H1 (cell line): ENCODE measurements at regions not wholly inside any gene's neighbourhood (a gene's known extent, or its start where the extent isn't known, plus 50 kb on each side); places are given as distances from the start of the nearest gene placed in this dataset.

Experiments used
- CTCF ChIA-PET: fragments of 300-600 bp; sonication (Branson Sonifier 250); formaldehyde crosslinking; loops from one replicate; lab custom pipeline; 2021; ENCODE audit not compliant: partially characterized antibody; lab: Charles Lee
- POLR2A ChIA-PET: fragments of 300-600 bp; sonication (Branson Sonifier 250); formaldehyde crosslinking; loops from one replicate; lab custom pipeline; 2021; ENCODE audit warnings: inconsistent platforms; ENCODE audit not compliant: partially characterized antibody; lab: Charles Lee
- DNase-seq, 2 experiments: peaks; one replicate each; pipeline versions ENCODE4 v3.0.0 to v3.0.0-alpha.2; 2010 to 2022; ENCODE audit warnings: low spot score in 2 of 2, low read depth in 1 of 2, mixed read lengths in 1 of 2
- FAIRE-seq: peaks from 2 replicates; lab custom pipeline; 2011; peaks lifted over from hg19 to GRCh38; lab: Jason Lieb, UNC
- H2AFZ ChIP-seq: 2 replicates; pipeline ENCODE4 v1.8.1; 2012; ENCODE audit warnings: low read length, inconsistent platforms
- H2AK5ac ChIP-seq: 2 replicates; pipeline ENCODE4 v1.6.1; 2013; ENCODE audit warnings: low read depth, low read length
- H2BK120ac ChIP-seq: replicated peaks from 2 replicates; pipeline ENCODE3; 2013; ENCODE audit warnings: low read depth, low read length, inconsistent platforms
- H2BK12ac ChIP-seq: 2 replicates; pipeline ENCODE4 v1.6.1; 2013; ENCODE audit warnings: low read depth, low read length
- H2BK15ac ChIP-seq: 2 replicates; pipeline ENCODE4 v1.6.1; 2013; ENCODE audit warnings: low read length
- H2BK20ac ChIP-seq: 2 replicates; pipeline ENCODE4 v1.6.1; 2013; ENCODE audit warnings: low read length
- H2BK5ac ChIP-seq: 2 replicates; pipeline ENCODE4 v1.6.1; 2013; ENCODE audit warnings: low read depth, low read length
- H3K14ac ChIP-seq: 2 replicates; pipeline ENCODE4 v1.6.1; 2013; ENCODE audit warnings: inconsistent platforms; ENCODE audit not compliant: insufficient read length
- H3K18ac ChIP-seq: 2 replicates; pipeline ENCODE4 v1.6.1; 2013; ENCODE audit warnings: low read length; ENCODE audit errors: extremely low read depth
- H3K23ac ChIP-seq: 2 replicates; pipeline ENCODE4 v1.6.1; 2013; ENCODE audit warnings: inconsistent platforms; ENCODE audit not compliant: insufficient read length
- H3K23me2 ChIP-seq: 2 replicates; pipeline ENCODE4 v1.6.1; 2013; ENCODE audit warnings: low read depth, low read length
- H3K27ac ChIP-seq: 2 replicates; pipeline ENCODE4 v1.6.1; 2011; ENCODE audit warnings: low read depth, low read length, inconsistent platforms
- H3K27me3 ChIP-seq, 4 experiments: replicated peaks in 1 of 4; 1 replicate in 1 of 4; 2 replicates in 3 of 4; pipeline versions ENCODE4 v1.6.1 to v1.8.1; 2011 to 2013; ENCODE audit warnings: low read length in 3 of 4, mild to moderate bottlenecking in 3 of 4, inconsistent platforms in 2 of 4, mixed read lengths in 2 of 4, moderate library complexity in 1 of 4; ENCODE audit not compliant: control insufficient read depth in 3 of 4, insufficient read depth in 3 of 4; ENCODE audit errors: extremely low read depth in 1 of 4
- H3K36me3 ChIP-seq, 4 experiments: 2 replicates each; pipeline versions ENCODE4 v1.6.1 to v1.8.1; 2011 to 2013; ENCODE audit warnings: mild to moderate bottlenecking in 4 of 4, low read length in 3 of 4, moderate library complexity in 2 of 4, control low read depth in 1 of 4, inconsistent platforms in 1 of 4; ENCODE audit not compliant: insufficient read depth in 4 of 4, control insufficient read depth in 2 of 4
- H3K4ac ChIP-seq: replicated peaks from 2 replicates; pipeline ENCODE3; 2013; ENCODE audit warnings: low read length, low read depth, mixed read lengths, inconsistent platforms; ENCODE audit not compliant: insufficient read length
- H3K4me1 ChIP-seq, 4 experiments: replicated peaks in 1 of 4; 1 replicate in 1 of 4; 2 replicates in 3 of 4; pipeline versions ENCODE4 v1.6.1 to v1.8.1; 2011 to 2013; ENCODE audit warnings: low read length in 3 of 4, inconsistent platforms in 2 of 4, mixed read lengths in 1 of 4; ENCODE audit not compliant: insufficient read depth in 4 of 4, control insufficient read depth in 3 of 4
- H3K4me2 ChIP-seq, 2 experiments: 2 replicates each; pipeline versions ENCODE4 v1.6.1 to v1.8.1; 2011 to 2013; ENCODE audit warnings: low read depth in 2 of 2, low read length in 2 of 2, control low read depth in 1 of 2, inconsistent platforms in 1 of 2, mild to moderate bottlenecking in 1 of 2; ENCODE audit not compliant: insufficient read depth in 1 of 2
- H3K4me3 ChIP-seq, 4 experiments: fragments of 200-600, 300-600 bp in 1 of 4; sonication (generic), shearing (Covaris generic), sonication (Bioruptor Twin) in 1 of 4; 2 replicates each; pipeline versions ENCODE4 v1.5.1 to v1.8.1; 2011 to 2016; ENCODE audit warnings: low read length in 4 of 4, low read depth in 3 of 4, control low read depth in 2 of 4, inconsistent platforms in 2 of 4, mild to moderate bottlenecking in 2 of 4, mixed read lengths in 1 of 4, moderate library complexity in 1 of 4; ENCODE audit not compliant: insufficient read depth in 2 of 4; ENCODE audit errors: extremely low read depth in 1 of 4
- H3K56ac ChIP-seq: replicated peaks from 2 replicates; pipeline ENCODE3; 2013; ENCODE audit warnings: low read depth, mild to moderate bottlenecking, mixed read lengths, low read length, inconsistent platforms; ENCODE audit not compliant: insufficient read length
- H3K79me1 ChIP-seq: 2 replicates; pipeline ENCODE4 v1.6.1; 2013; ENCODE audit warnings: low read depth, low read length, control low read depth
- H3K79me2 ChIP-seq, 2 experiments: 2 replicates each; pipeline versions ENCODE4 v1.6.1 to v1.8.1; 2012 to 2013; ENCODE audit warnings: low read length in 2 of 2, mild to moderate bottlenecking in 2 of 2, inconsistent platforms in 1 of 2; ENCODE audit not compliant: insufficient read depth in 2 of 2, control insufficient read depth in 1 of 2
- H3K9ac ChIP-seq, 4 experiments: replicated peaks in 1 of 4; 1 replicate in 1 of 4; 2 replicates in 3 of 4; pipeline versions ENCODE4 v1.6.1 to v1.8.1; 2011 to 2013; ENCODE audit warnings: low read depth in 3 of 4, low read length in 3 of 4, control low read depth in 2 of 4, mild to moderate bottlenecking in 2 of 4, moderate library complexity in 2 of 4, inconsistent platforms in 1 of 4; ENCODE audit errors: extremely low read depth in 1 of 4
- H3K9me3 ChIP-seq, 2 experiments: 2 replicates each; pipeline versions ENCODE4 v1.6.1 to v1.8.1; 2012 to 2013; ENCODE audit warnings: mild to moderate bottlenecking in 2 of 2, moderate library complexity in 2 of 2, control low read depth in 1 of 2, inconsistent platforms in 1 of 2, low read depth in 1 of 2, low read length in 1 of 2, mixed read lengths in 1 of 2; ENCODE audit not compliant: insufficient read depth in 2 of 2
- H4K20me1 ChIP-seq, 2 experiments: replicated peaks in 1 of 2; 2 replicates each; pipeline versions ENCODE3 to v1.8.1; 2011 to 2013; ENCODE audit warnings: inconsistent platforms in 2 of 2, low read length in 2 of 2, mild to moderate bottlenecking in 1 of 2; ENCODE audit not compliant: insufficient read depth in 2 of 2, control insufficient read depth in 1 of 2
- H4K5ac ChIP-seq: 2 replicates; pipeline ENCODE4 v1.6.1; 2013; ENCODE audit warnings: low read length, low read depth, mixed read lengths, inconsistent platforms; ENCODE audit not compliant: insufficient read length
- H4K8ac ChIP-seq: 2 replicates; pipeline ENCODE4 v1.8.0; 2013; ENCODE audit warnings: mild to moderate bottlenecking, moderate library complexity, low read length, inconsistent platforms; ENCODE audit not compliant: insufficient read depth; ENCODE audit errors: extremely low read depth
- H4K91ac ChIP-seq: replicated peaks from 2 replicates; pipeline ENCODE3; 2013; ENCODE audit warnings: low read length, mixed read lengths, inconsistent platforms; ENCODE audit not compliant: insufficient read length
- POLR2AphosphoS5 ChIP-seq: IDR thresholded peaks from 2 replicates; pipeline ENCODE4 v1.6.1; 2011; ENCODE audit warnings: low read depth, low read length
- RAD21 ChIP-seq, 2 experiments: IDR thresholded peaks in 1 of 2; conservative IDR thresholded peaks in 1 of 2; 2 replicates each; pipeline ENCODE4 v1.6.1; 2011; ENCODE audit warnings: low read depth in 2 of 2, low read length in 2 of 2, improper control_type of control experiment in 1 of 2, inconsistent platforms in 1 of 2, mild to moderate bottlenecking in 1 of 2, moderate library complexity in 1 of 2
- SP1 ChIP-seq: IDR thresholded peaks from 2 replicates; pipeline ENCODE4 v1.6.1; 2011; ENCODE audit warnings: low read depth, low read length
- USF2 ChIP-seq: IDR thresholded peaks from 2 replicates; pipeline ENCODE4 v1.6.1; 2011; ENCODE audit warnings: low read length, improper control_type of control experiment
- WGBS, 2 experiments: shearing (Covaris generic) in 1 of 2; methylation state at CpG; one replicate each; pipeline versions ENCODE4 v1.1.6 to v1.1.7; 2013 to 2015; ENCODE audit warnings: low lambda C conversion rate in 2 of 2, mixed read lengths in 2 of 2, inconsistent platforms in 1 of 2, low coverage in 1 of 2, missing lambda C conversion rate in 1 of 2; ENCODE audit not compliant: insufficient replicate concordance in 2 of 2, insufficient coverage in 1 of 2, insufficient read length in 1 of 2; ENCODE audit errors: extremely low coverage in 1 of 2, missing lambda C conversion rate in 1 of 2; 5-methylcytosine and 5-hydroxymethylcytosine counted together

- H3K79me1 ChIP-seq: no peaks in the 10 kb centered on the region
- WGBS, 2 experiments: 87% methylated on average over 4 of the region's 4 CpGs; no CpG with 5 or more reads in 1 of the 2 experiments
- H3K4me1 ChIP-seq: peaks cover 0 to 3% (median 0%) of the 10 kb centered on the region in 4 experiments; a peak in 1 of 7 replicates
- H4K8ac ChIP-seq: no peak overlapping the region
- ChIA-PET POLR2A (no interaction called here), CTCF (no interaction called here)
- no peak overlapping the region for H2BK5ac ChIP-seq
- no peak overlapping the region for H2AFZ ChIP-seq
- no peak overlapping the region for H2BK15ac ChIP-seq
- DNase-seq (no peak), FAIRE-seq (no peak)
- H2BK12ac ChIP-seq: no peak overlapping the region
- no peak overlapping the region for H3K56ac ChIP-seq
- no peak overlapping the region for H3K23ac ChIP-seq
- no peak overlapping the region for H3K27ac ChIP-seq
- no peak overlapping the region for H4K91ac ChIP-seq
- H3K79me2 ChIP-seq: no peaks in the 10 kb centered on the region
- no peak overlapping the region for H3K4ac ChIP-seq
- no peak overlapping the region for H2AK5ac ChIP-seq
- no peak for TF ChIP-seq SP1
- no peak for TF ChIP-seq RAD21 (IDR thresholded peaks at IDR 0.05 in 1 of 2, conservative IDR thresholded peaks at IDR 0.05 in 1 of 2; ENCODE audit: low read depth in 2 of 2, low read length in 2 of 2)
- no peak for TF ChIP-seq POLR2AphosphoS5
- no peak for TF ChIP-seq USF2
- H3K4me2 ChIP-seq: no peak overlapping the region
- no peak overlapping the region for H2BK20ac ChIP-seq
- no peak overlapping the region for H3K14ac ChIP-seq
- no peaks in the 10 kb centered on the region for H3K9me3 ChIP-seq
- no peak overlapping the region for H3K9ac ChIP-seq
- no peak overlapping the region for H3K4me3 ChIP-seq
- no peaks in the 10 kb centered on the region for H4K20me1 ChIP-seq
- H3K36me3 ChIP-seq: no peaks in the 10 kb centered on the region
- no peak overlapping the region for H3K18ac ChIP-seq
- no peaks in the 10 kb centered on the region for H3K27me3 ChIP-seq
- H2BK120ac ChIP-seq: no peak overlapping the region
- H3K23me2 ChIP-seq: no peaks in the 10 kb centered on the region
- H4K5ac ChIP-seq: no peak overlapping the region
These were observed 416.6 kb downstream of the PLCL1 start for GRCh38 chr2:198220763-198221610.
